ENCODE measurements at regions not wholly inside any gene's neighbourhood (a gene's known extent, or its start where the extent isn't known, plus 50 kb on each side); places are given as distances from the start of the nearest gene placed in this dataset.
"Not testable (repeated sequence)": the region's sequence is repeated elsewhere in the genome, so short reads cannot be mapped to it uniquely, and the experiment has no call there.

DNA sequence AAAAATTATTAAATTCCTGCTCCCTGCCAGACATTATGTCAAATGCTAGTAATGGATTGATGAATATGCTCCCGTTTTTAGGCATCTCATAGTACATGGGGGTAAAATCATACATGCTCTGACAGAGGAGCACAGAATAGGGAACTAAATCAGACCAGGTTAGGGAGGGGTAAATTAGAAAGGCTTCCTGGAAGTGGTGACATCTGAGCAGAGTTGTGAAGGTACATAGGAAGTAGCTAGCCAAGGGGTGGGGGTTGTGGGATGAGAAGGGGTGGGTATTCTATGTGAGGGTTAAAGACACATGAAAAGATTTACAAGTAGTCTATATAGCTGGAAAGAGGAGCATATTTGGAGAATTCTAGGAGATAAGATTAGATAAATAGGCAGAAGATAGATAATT is 171.7 kb upstream of the FBXO33 start:
- TF ChIP-seq, protein P1, sequence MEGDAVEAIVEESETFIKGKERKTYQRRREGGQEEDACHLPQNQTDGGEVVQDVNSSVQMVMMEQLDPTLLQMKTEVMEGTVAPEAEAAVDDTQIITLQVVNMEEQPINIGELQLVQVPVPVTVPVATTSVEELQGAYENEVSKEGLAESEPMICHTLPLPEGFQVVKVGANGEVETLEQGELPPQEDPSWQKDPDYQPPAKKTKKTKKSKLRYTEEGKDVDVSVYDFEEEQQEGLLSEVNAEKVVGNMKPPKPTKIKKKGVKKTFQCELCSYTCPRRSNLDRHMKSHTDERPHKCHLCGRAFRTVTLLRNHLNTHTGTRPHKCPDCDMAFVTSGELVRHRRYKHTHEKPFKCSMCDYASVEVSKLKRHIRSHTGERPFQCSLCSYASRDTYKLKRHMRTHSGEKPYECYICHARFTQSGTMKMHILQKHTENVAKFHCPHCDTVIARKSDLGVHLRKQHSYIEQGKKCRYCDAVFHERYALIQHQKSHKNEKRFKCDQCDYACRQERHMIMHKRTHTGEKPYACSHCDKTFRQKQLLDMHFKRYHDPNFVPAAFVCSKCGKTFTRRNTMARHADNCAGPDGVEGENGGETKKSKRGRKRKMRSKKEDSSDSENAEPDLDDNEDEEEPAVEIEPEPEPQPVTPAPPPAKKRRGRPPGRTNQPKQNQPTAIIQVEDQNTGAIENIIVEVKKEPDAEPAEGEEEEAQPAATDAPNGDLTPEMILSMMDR (IDR thresholded peaks at IDR 0.05): no peak
- TF ChIP-seq ZFX (IDR thresholded peaks at IDR 0.05; ENCODE audit: borderline replicate concordance): no peak

DNA sequence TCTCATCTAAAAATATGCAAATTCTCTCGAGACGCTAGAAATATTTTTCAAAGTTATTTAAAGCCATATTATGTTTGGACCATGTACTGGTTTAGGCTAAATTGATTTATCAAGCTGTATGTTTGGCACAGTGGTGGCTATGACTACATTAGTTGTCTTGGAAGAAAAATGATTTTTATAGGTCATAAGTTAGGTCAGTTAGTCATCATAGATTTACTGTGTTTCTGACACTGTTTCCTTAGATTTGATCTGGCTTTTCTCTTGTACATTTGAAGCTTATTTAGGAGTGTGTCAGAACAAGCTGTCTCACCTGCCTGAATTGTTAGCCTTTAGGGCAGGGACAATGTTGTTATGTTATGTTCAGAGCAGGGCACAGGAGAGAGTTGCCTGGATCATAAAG is 161.1 kb upstream of the FBXO33 start:
- no peak overlapping the region for H3K27ac ChIP-seq
- TF ChIP-seq ZFX (IDR thresholded peaks at IDR 0.05; ENCODE audit: borderline replicate concordance): no peak
- TF ChIP-seq, protein P1 (IDR thresholded peaks at IDR 0.05): no peak

More for the DNA sequence above, 171.7 kb upstream of the FBXO33 start:
- no peak overlapping the region for H3K27ac ChIP-seq

DNA sequence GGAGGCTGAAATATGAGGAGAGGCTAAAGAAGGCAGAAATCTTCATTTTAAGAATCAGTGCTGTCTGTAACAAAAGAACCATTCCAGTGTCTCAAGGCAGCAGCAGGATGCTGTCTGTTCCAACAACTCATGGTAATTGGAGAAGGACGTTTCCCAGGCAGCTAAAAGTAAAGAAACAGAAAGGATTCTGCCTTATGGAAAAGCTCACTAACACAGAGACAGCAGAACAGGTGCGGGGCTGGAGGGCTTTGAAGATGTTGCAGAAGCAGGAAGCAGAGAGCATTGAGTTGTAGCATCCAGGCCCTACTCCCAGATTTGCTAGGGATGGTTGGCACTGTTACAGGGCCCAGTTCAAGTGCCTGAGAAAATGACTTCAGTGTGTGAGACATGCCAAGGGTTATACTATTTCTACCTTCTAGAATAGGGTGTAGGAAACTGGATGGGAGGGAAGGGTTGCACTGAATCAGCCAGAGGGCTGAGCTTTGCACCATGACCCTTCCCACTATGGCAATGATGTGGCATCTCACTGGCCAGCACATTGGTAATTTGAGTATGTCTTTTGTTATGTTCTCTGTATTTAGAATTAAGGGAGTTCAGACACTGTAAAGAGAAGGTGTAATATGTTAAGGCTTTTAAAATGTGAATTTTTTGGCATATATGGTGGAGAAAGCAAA is 160.0 kb upstream of the FBXO33 start:
- no peak overlapping the region for H3K27ac ChIP-seq
- TF ChIP-seq, protein P1 (IDR thresholded peaks at IDR 0.05): no peak
- TF ChIP-seq ZFX (IDR thresholded peaks at IDR 0.05; ENCODE audit: borderline replicate concordance): no peak

GRCh38 chr14:39589882-39590281 is 157.6 kb upstream of the FBXO33 start:
- not testable (repeated sequence) for H3K27ac ChIP-seq

GRCh38 chr14:39582028-39582654 is 149.9 kb upstream of the FBXO33 start:
- TF ChIP-seq, protein P1 (IDR thresholded peaks at IDR 0.05): no peak
- no peak for TF ChIP-seq ZFX (IDR thresholded peaks at IDR 0.05; ENCODE audit: borderline replicate concordance)

GRCh38 chr14:39581474-39581873 is 149.2 kb upstream of the FBXO33 start:
- no peak overlapping the region for H3K27ac ChIP-seq
- TF ChIP-seq, protein P1 (IDR thresholded peaks at IDR 0.05): peak; percentile 43
- TF ChIP-seq ZFX (IDR thresholded peaks at IDR 0.05; ENCODE audit: borderline replicate concordance): no peak

More at GRCh38 chr14:39582028-39582654, 149.9 kb upstream of the FBXO33 start:
- H3K27ac ChIP-seq: no peak overlapping the region

- H3K27ac ChIP-seq: no peak overlapping the region
- TF ChIP-seq ZFX (IDR thresholded peaks at IDR 0.05; ENCODE audit: borderline replicate concordance): no peak
- TF ChIP-seq, protein P1 (IDR thresholded peaks at IDR 0.05): no peak
These were observed 148.5 kb upstream of the FBXO33 start for GRCh38 chr14:39580696-39581095.

All from 22Rv1 (cell line).